ENCODE measurements at regions not wholly inside any gene's neighbourhood (a gene's known extent, or its start where the extent isn't known, plus 50 kb on each side); places are given as distances from the start of the nearest gene placed in this dataset.

GRCh38 chr13:21231426-21231940, 55.0 kb downstream of the MRPL57 start:
- TF ChIP-seq CTCF (IDR thresholded peaks at IDR 0.05) (no peak), POLR2A (IDR thresholded peaks at IDR 0.05) (no peak)
